NCI-H748 (cell line): ENCODE measurements at regions not wholly inside any gene's neighbourhood (a gene's known extent, or its start where the extent isn't known, plus 50 kb on each side); places are given as distances from the start of the nearest gene placed in this dataset.

ENCODE experiments used
- DNase-seq: peaks from one replicate; lab custom pipeline; 2025; ENCODE audit not compliant: unreplicated experiment; lab: John Stamatoyannopoulos, UW

DNA sequence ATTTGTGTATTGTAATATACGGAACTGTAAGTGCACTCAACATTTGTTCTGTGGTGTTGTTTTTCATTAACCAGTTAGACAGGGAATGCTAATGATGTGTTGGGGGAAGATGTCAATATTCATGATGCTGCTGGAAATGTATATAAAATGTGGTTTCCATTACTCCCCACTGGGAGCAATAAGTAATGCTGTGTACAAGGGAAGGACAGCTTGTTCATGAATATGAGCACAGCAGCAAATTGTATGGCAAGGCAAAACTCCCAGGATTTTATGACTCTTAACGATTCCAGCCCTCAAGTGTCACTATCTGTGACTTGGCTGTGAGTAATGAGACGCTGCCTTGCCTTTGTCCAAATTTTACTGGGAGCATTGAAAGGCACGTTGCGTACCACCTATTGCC lies 312.4 kb upstream of the DDX18 start:
- DNase-seq = no peak

GRCh38 chr2:117512307-117512706 lies 302.2 kb upstream of the DDX18 start:
- peak; percentile 2 for DNase-seq

DNA sequence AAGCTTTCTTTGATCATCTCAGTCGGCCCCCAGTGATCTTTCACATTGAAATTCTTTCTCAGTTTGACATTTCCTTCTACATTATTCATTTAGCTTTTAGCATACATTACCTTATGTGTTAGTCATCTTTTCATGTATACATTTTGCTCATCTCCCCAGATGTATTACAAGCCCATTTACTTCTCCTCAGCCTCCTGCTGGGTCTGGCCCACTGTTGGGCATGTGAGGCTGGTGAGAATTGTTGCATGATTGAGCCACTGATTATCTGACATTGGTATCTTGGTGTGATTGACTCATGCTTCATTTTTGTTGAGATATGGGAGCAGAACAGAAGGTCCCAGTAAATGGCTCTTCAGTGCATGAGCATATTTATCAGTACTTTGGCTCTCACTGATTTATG lies 300.1 kb upstream of the DDX18 start:
- DNase-seq = no peak

GRCh38 chr2:117519238-117519637 lies 295.3 kb upstream of the DDX18 start:
- no peak for DNase-seq

DNA sequence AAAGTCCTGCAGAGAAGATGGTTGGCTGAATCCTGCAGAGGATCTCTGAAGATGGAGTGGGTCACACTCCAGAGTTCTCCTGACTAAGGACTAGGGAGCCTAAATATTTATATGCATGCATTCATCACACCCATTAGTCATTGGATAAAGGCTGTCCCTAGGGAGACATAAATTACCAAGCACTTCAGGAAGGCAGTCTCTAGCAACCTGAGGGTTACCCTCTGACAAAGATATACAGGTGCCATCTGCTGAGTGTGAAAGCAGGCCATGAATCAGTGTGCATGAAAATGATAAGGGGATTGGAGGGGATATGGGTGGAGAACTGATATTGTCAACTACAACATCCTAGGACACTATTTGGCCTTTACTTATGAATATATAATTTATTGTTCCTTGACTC lies 294.8 kb upstream of the DDX18 start:
- peak; percentile 4 for DNase-seq

DNA sequence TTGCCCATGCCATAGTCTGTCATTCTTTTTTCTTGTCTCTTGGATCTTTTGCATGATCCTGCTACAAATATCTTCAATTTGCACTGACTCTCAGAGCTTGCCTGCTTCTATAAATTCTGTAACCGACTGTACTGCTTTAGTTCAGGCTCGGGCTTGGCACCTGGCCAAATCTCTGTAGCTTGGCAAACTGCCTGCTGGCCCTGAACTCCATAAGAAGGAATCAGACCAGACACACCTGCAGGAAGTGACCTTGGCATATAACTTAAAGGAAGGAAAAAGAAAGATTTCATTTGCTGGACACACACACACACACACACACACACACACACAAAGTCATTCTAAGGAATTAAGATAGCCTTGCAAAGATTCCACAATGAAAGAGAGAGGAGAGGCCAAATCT lies 291.2 kb upstream of the DDX18 start:
- DNase-seq = peak; percentile 91

GRCh38 chr2:117523711-117524238 lies 290.7 kb upstream of the DDX18 start:
- DNase-seq = no peak

DNA sequence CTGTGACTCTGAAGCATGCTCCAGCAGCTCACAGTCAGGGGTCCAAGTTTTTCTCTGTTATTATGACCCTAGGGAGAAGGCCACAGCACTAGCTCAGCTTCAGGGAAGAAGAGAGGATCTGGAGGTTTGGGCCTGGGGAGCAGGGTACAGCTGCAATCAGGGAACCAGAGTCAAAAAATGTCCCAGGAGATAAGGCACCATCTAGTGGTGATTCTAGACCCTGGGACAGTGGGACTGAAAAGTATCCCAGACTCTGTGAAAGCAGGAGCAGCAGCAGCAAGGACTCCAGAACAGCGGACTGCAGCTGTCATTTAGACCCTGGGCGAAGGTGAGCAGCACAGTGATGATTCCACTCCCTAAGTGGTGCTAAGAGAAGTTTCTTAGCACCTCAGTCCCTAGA lies 278.4 kb upstream of the DDX18 start:
- DNase-seq = peak; percentile 11

DNA sequence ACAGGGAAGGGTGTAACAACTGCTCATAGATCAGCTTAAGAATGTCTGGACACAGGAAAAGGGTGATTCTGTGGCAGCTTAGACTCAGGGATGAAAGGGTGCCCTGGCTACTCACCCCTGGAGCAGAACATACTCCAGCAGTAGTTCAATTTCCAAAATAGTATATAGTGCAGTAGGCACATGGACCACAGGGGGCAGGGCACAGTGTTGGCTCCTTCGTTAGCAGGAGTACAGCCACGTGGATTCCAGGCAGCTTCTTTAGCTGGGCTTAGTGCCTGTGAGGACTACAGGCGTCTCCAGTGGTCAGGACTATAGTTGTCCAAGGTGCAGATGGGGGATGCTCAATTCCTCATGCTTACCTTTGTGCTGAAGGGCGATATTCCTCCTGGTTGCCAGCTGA lies 277.5 kb upstream of the DDX18 start:
- no peak for DNase-seq

DNA sequence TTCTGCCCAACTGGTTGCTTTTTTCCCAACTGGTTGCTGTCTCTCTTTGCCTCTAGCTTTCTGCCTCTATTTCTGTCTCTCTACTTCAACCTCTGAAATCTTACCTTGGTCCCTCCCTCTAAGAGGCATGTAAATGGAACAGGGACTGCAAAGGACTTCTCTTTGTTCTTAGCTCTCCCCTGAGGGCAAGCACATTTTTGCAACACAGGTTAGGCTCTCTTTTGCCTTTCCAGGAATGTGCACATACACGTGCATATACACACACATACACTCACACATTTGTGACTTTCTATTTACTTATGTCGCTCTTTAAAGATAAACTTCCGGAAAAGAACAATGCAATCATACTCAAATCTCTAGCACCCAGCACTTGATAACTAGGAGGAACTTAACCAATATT lies 262.6 kb upstream of the DDX18 start:
- DNase-seq = no peak

- DNase-seq = no peak
Measured at GRCh38 chr2:117553448-117553847, 261.0 kb upstream of the DDX18 start.

DNA sequence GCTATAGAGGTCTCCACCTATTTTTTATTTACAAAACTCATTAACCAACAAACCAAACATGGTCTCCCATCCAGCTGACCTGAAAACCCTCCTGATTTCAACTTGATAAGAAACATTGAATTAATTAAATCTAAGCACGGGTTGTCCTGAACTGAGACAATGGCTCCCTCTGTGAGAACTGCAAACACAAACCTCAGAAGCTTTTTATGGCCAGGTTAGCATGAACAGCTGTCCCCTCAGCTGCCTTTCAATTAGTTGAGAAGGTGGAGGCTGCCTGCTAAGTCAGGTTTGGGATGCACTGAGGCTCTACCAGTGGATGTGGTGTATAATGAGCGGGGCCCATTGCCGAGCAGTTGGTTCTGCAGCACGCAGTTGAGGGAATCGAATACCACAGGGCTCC lies 258.5 kb upstream of the DDX18 start:
- DNase-seq = peak; percentile 92

DNA sequence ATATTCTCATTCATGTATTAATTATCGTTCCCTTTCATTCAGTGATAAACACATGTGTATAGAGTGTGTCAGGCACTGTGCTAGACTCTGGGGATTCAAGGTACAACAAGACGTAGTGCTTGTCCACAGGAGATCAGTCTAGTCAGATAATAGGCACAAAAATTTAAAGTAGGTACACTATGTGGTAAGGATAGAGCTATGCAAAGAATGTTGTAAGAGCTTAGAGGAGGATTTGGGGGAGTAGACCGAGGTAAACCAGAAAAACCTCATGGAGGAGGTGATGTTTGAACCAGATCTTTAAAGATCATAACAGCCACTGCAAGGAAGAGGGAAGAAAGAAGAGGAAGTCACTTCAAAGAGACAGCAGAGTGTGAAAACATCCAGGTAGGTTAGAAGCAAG lies 256.9 kb upstream of the DDX18 start:
- DNase-seq = no peak

DNA sequence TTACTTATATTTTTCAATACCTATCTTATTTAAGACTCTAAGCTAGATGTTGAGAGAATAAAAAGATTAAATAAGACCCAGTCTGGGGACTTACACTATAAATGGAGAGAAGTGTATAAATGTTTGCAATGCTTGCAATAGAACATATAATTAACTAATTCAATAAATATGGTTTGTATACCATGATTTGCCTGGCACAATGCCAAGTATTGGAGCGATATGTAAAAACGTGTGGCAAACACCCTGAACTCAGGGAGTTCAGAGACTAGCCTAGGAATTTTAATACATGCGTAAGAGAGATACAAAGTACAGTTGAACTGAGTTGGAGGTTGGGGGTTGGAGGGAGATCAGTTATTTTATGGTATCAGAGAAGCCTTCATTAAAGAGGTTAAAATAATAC lies 251.8 kb upstream of the DDX18 start:
- DNase-seq = peak; percentile 76

GRCh38 chr2:117571590-117572349 lies 242.7 kb upstream of the DDX18 start:
- DNase-seq = no peak

DNA sequence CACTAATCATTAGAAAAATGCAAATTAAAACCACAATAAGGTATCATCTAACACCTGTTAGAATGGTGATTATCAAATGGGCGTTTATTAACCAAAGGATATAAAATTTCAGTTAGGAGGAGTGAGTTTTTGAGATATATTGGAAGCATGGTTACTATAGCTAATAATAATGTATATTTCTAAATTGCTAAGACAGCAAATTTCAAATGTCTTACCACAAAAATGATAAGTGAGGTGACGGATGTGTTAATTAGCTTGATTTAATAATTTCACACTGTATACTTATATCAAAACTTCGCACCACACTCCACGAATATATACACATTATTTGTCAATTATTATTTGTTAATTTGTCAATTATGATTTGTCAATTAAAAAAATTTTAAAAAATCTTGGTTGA lies 227.2 kb upstream of the DDX18 start:
- DNase-seq = no peak

DNA sequence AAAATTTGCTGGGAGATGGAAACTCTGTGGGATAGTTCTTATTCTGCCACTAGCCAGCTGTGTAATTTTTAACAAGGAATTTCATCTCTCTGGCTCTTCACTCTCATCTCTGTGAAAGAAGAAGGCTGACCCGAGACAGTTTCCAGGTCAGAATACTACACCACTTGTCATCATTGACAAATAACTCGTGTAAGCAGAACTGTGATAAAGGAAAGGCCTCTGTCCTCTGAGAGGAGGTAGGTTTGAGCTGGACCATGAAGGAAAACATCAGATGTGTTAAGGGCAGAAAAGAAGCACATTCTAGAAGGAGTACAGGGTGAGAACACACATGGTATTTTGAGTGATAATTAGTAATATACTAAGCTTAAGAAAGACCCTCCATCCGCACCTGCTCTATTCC lies 211.4 kb upstream of the DDX18 start:
- no peak for DNase-seq

DNA sequence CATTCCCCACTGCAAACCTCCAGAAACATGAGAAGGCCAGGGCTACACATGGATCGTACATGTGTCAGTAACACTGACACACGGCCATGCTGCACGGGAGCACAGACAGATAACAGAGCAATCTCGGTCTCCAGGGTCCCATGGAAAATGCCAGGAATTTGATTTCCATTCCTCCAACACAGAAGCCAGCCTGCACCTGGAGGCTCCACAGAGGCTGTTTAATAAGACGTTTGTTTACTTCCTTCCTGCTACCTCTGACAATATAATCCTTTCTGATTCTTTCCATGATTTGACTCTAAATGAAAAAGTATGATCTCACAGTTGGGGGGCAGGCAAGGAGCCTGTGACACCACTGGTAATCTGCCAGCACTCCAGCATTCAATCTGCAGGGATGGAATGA lies 210.9 kb upstream of the DDX18 start:
- DNase-seq = no peak

DNA sequence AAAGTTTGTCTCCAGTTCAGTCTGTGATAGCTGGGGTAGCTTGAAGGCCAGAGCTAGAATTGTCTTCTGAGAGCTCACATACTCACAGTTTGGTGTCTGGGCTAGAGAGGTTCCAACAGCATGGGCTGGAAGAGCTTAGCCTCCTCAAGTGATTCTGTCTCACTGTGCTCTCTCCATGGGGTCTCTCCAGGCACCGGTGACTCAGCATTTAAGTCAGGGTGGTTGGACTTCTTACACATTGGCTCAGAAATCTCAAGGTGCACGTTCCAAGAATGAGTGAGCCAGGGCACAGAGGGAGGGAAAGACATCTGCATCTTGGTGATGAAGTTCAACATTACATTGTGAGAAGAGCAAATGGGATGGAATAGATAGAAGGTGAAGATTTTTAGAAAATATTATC lies 207.3 kb upstream of the DDX18 start:
- DNase-seq = no peak

- no peak for DNase-seq
Measured at GRCh38 chr2:117613101-117613500, 201.4 kb upstream of the DDX18 start.

DNA sequence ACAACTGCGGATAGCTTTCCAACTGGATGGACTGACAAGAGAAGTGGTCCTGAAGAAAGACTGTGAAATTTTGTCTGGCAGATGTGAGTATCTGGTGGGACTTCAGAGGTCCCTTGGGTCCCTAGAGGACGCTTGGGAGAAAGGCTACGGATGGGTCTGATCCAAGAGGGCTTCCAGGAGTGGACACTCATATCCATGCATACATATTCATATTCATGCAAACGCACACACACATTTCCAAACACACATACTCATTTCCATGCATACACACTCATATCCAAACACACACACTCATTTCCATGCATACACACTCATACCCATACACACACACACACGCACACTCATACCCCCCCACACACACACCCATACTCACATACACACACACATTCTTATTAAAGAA lies 200.2 kb upstream of the DDX18 start:
- DNase-seq = no peak

- DNase-seq = no peak
Measured at GRCh38 chr2:117614823-117615534, 199.5 kb upstream of the DDX18 start.

GRCh38 chr2:117618607-117619006 lies 195.9 kb upstream of the DDX18 start:
- no peak for DNase-seq
